GM12875 (cell line): ENCODE measurements at regions not wholly inside any gene's neighbourhood (a gene's known extent, or its start where the extent isn't known, plus 50 kb on each side); places are given as distances from the start of the nearest gene placed in this dataset.
"Not testable (repeated sequence)": the region's sequence is repeated elsewhere in the genome, so short reads cannot be mapped to it uniquely, and the experiment has no call there.

Source experiments
- H3K4me3 ChIP-seq: one replicate; pipeline ENCODE4 v1.5.1; 2011; ENCODE audit warnings: low read depth, low read length, control low read depth
- CTCF ChIP-seq: IDR thresholded peaks from 2 replicates; pipeline ENCODE4 v1.5.1; 2011; ENCODE audit warnings: low read depth, mild to moderate bottlenecking, control low read depth, inconsistent platforms, low read length, moderate library complexity, borderline replicate concordance; ENCODE audit not compliant: insufficient read depth

GRCh38 chr2:100708333-100708732 is 111.6 kb upstream of the NPAS2 start:
- no peak for TF ChIP-seq CTCF
- no peak overlapping the region for H3K4me3 ChIP-seq

- TF ChIP-seq CTCF = no peak
Measured at GRCh38 chr2:100713106-100713505, 106.8 kb upstream of the NPAS2 start.

GRCh38 chr2:100714396-100715010 is 105.4 kb upstream of the NPAS2 start:
- not testable (repeated sequence) for H3K4me3 ChIP-seq

More at GRCh38 chr2:100713106-100713505, 106.8 kb upstream of the NPAS2 start:
- no peak overlapping the region for H3K4me3 ChIP-seq

- H3K4me3 ChIP-seq = not testable (repeated sequence)
Measured at GRCh38 chr2:100715861-100716260, 104.1 kb upstream of the NPAS2 start.

- H3K4me3 ChIP-seq = no peak overlapping the region
- TF ChIP-seq CTCF = no peak
Measured at GRCh38 chr2:100716581-100716980, 103.4 kb upstream of the NPAS2 start.

- H3K4me3 ChIP-seq = no peak overlapping the region
- TF ChIP-seq CTCF = no peak
Measured at GRCh38 chr2:100718065-100718629, 101.8 kb upstream of the NPAS2 start.

GRCh38 chr2:100720445-100720844 is 99.5 kb upstream of the NPAS2 start:
- H3K4me3 ChIP-seq = no peak overlapping the region
- no peak for TF ChIP-seq CTCF

- no peak overlapping the region for H3K4me3 ChIP-seq
- no peak for TF ChIP-seq CTCF
Measured at GRCh38 chr2:100721693-100722092, 98.2 kb upstream of the NPAS2 start.
